Upper lobe of right lung (tissue), 1 donor: ENCODE measurements at regions not wholly inside any gene's neighbourhood (a gene's known extent, or its start where the extent isn't known, plus 50 kb on each side); places are given as distances from the start of the nearest gene placed in this dataset.

Experiments
- ATAC-seq: fragments of 200-7000 bp; cut with Tn5 transposase; one replicate; pipeline ENCODE4 v1.9.1; 2020; ENCODE audit warnings: mild to moderate bottlenecking, moderate library complexity
- DNase-seq: peaks from one replicate; pipeline ENCODE4 v3.0.0-alpha.2; 2020
- H3K27ac ChIP-seq: fragments of 200-600 bp; one replicate; pipeline ENCODE4 v1.8.0; 2022
- H3K27me3 ChIP-seq: fragments of 200-600 bp; one replicate; pipeline ENCODE4 v1.8.0; 2022; ENCODE audit warnings: mild to moderate bottlenecking
- H3K36me3 ChIP-seq: fragments of 200-600 bp; one replicate; pipeline ENCODE4 v1.8.0; 2022
- H3K4me1 ChIP-seq: fragments of 200-600 bp; one replicate; pipeline ENCODE4 v1.8.0; 2022
- H3K4me3 ChIP-seq: fragments of 200-600 bp; one replicate; pipeline ENCODE4 v1.8.0; 2022; ENCODE audit warnings: mild to moderate bottlenecking
- H3K9me3 ChIP-seq: fragments of 200-600 bp; one replicate; pipeline ENCODE4 v1.8.0; 2022
- intact Hi-C: fragments of 100-400 bp; cut with DNase I; formaldehyde crosslinking; loops from one replicate; pipeline ENCODE4 v1.11.0; 2022
- TF ChIP-seq, protein P1 (sequence below): fragments of 200-600 bp; IDR thresholded peaks from one replicate; pipeline ENCODE4 v1.8.0; 2022; ENCODE audit warnings: antibody characterized with exemption
- donor health status: DM: no; HTN: yes; CAD: no; lungs with severe emphysema.

DNA sequence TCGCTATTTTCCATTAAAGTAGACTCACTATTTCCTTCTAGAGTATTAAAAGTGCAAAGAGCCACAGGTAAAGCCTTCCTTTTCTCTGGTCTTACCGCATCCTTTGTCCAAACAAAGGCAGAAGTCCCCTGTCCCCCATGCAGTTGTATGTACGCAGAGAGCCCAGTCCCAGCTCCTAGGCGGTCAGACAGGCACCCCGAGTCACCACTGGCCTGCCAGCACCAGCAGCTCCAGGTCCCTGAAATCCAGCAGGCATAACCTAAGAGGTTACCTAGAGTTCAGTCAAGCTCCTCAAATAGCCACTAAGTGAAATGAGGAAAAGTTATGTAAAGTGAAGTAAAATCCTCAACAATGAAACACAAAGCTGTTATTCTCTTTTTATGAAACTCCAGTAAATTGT, 60.4 kb upstream of the TWIST2 start:
- Histone ChIP-seq H3K9me3 (no peaks in the 10 kb centered on the region), H3K36me3 (no peaks in the 10 kb centered on the region), H3K27me3 (peaks cover 16% of the 10 kb centered on the region), H3K4me1 (no peaks in the 10 kb centered on the region), H3K4me3 (no peak overlapping the region), H3K27ac (no peak overlapping the region)
- intact Hi-C loops = no loop called here
- TF ChIP-seq, protein P1, sequence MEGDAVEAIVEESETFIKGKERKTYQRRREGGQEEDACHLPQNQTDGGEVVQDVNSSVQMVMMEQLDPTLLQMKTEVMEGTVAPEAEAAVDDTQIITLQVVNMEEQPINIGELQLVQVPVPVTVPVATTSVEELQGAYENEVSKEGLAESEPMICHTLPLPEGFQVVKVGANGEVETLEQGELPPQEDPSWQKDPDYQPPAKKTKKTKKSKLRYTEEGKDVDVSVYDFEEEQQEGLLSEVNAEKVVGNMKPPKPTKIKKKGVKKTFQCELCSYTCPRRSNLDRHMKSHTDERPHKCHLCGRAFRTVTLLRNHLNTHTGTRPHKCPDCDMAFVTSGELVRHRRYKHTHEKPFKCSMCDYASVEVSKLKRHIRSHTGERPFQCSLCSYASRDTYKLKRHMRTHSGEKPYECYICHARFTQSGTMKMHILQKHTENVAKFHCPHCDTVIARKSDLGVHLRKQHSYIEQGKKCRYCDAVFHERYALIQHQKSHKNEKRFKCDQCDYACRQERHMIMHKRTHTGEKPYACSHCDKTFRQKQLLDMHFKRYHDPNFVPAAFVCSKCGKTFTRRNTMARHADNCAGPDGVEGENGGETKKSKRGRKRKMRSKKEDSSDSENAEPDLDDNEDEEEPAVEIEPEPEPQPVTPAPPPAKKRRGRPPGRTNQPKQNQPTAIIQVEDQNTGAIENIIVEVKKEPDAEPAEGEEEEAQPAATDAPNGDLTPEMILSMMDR = no peak
- no peak for DNase-seq
- ATAC-seq = no peak

DNA sequence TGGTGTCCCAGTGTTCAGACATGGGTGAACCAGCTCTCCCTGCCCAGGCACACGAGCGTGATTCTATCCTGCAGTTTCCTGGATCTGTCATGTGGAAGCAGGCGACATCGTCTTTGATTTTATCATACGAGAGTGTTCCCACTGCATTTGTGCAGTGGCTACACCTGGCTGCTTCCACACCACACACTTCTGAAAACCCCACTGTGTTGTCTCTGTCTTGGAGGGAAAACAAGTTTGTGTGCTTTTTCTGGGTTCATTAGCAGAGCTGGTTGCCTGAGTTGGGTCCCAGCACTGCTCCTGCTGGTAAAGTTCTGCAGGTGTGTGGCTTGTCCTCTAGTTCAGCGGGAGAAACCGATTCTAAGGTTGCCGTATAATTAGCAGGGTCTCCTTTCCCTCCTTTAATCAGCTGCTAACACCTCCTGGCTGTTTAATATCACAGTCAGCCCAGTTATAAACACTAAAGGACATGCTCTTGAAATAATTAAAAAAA, 58.5 kb upstream of the TWIST2 start:
- no peaks in the 10 kb centered on the region for H3K4me1 ChIP-seq
- H3K36me3 ChIP-seq = no peaks in the 10 kb centered on the region
- H3K27ac ChIP-seq = no peak overlapping the region
- ATAC-seq (no peak), DNase-seq (no peak)
- no peaks in the 10 kb centered on the region for H3K9me3 ChIP-seq
- TF ChIP-seq, protein P1 = no peak
- intact Hi-C loops = no loop called here
- H3K27me3 ChIP-seq = peaks cover 16% of the 10 kb centered on the region
- no peak overlapping the region for H3K4me3 ChIP-seq

DNA sequence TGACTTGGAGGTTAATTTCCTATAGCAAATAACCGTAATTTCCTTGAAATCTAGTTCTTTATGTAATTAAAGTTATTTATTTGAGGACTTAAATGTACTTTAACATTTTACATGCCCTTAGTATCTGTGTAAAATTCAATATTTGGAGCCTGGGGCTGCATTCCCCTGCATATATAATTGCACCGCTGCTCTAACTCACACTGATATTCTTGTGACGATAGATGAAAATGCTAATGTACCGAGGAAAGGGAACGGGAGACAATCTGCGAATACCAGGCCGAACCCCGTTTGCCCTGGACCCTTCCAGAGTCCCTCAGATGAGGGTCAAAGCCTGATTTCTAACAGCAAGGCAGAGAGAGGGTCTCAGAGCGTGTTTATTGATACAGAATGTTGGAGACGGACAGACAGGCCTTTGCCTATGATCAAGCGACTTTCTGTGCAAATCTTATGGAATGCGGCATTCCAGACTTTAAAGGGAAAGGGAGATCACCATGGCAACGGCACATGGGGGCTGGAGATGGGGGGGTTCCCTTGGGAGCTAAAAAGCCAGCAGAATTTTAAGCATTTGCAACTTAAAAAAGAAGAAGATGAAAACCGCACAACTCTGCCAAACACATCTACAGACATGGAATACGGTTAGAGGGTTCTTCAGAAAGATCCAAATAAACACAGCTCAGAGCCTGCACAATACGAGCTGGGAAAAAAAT, 57.6 kb upstream of the TWIST2 start:
- intact Hi-C loops = no loop called here
- H3K36me3 ChIP-seq = no peaks in the 10 kb centered on the region
- H3K27me3 ChIP-seq = peaks cover 16% of the 10 kb centered on the region
- TF ChIP-seq, protein P1 = no peak
- H3K4me3 ChIP-seq = no peak overlapping the region
- H3K27ac ChIP-seq = no peak overlapping the region
- H3K9me3 ChIP-seq = no peaks in the 10 kb centered on the region
- H3K4me1 ChIP-seq = no peaks in the 10 kb centered on the region
- DNase-seq = no peak
- no peak for ATAC-seq

DNA sequence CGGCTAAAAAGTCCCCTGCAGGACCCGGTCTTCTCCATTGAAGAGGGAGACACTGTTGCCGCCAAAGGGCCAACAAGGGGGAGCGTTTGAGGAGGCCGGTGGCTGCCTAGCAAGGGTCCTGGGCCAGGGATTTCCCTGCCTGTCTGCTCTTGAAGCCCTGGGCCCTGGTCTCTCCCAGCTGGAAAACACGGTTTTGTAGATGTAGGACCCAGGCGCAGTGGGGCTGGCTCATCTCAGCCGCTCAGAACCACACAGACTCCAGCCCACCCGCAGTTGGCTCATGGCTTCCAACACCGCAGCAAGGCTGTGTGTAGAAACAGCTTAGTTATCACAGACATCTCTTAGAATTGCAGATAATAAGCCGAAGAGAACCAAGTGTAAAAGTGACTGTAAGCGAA, 57.1 kb upstream of the TWIST2 start:
- Histone ChIP-seq H3K4me3 (no peak overlapping the region), H3K27ac (no peak overlapping the region), H3K9me3 (no peaks in the 10 kb centered on the region), H3K36me3 (no peaks in the 10 kb centered on the region), H3K4me1 (no peaks in the 10 kb centered on the region), H3K27me3 (peaks cover 16% of the 10 kb centered on the region)
- TF ChIP-seq, protein P1 = no peak
- DNase-seq (no peak), ATAC-seq (no peak)
- intact Hi-C loops = no loop called here

DNA sequence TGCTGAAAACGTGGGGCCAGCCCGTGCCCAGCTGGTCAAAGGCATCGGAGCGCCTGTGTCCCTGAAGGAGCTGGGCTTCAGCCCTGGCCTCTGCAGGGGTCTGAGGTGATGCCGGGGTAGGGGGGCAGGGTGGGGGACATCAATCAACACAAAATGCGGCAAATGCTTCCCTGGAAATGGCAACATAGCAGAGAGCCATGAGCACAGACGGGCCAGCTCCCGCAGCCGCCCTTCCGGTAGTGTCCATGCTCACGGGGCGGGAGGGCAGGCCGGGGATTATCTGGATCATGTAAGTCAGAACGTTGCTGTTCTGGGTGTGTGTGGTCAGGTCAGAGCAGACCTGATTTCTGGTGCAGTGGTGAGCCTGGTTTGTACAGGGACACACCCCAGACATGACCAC, 56.5 kb upstream of the TWIST2 start:
- Histone ChIP-seq H3K4me3 (no peak overlapping the region), H3K9me3 (no peaks in the 10 kb centered on the region), H3K4me1 (no peaks in the 10 kb centered on the region), H3K27ac (no peak overlapping the region), H3K36me3 (no peaks in the 10 kb centered on the region), H3K27me3 (peaks cover 16% of the 10 kb centered on the region)
- ATAC-seq = no peak
- DNase-seq = no peak
- intact Hi-C loops = no loop called here
- TF ChIP-seq, protein P1 = no peak
